Lower leg skin (tissue), 4 donors: ENCODE measurements at regions not wholly inside any gene's neighbourhood (a gene's known extent, or its start where the extent isn't known, plus 50 kb on each side); places are given as distances from the start of the nearest gene placed in this dataset.

Experiments
- DNase-seq, 2 donors: peaks; one replicate each; pipeline ENCODE4 v3.0.0-alpha.2; 2019; ENCODE audit warnings: low spot score in 2 of 2
- H3K4me3 ChIP-seq: fragments of 200-600 bp; sonication (generic); 2 replicates; pipeline ENCODE4 v1.5.1; 2017; ENCODE audit warnings: mild to moderate bottlenecking, low read depth; ENCODE audit not compliant: poor library complexity, severe bottlenecking
- POLR2A ChIP-seq, 2 donors: fragments of 450-650 bp; IDR thresholded peaks; one replicate each; pipeline ENCODE4 v1.6.1; 2016 to 2017; ENCODE audit warnings: antibody characterized with exemption in 2 of 2, mild to moderate bottlenecking in 1 of 2, moderate library complexity in 1 of 2
- WGBS, 2 donors: methylation state at CpG; one replicate each; pipeline ENCODE4 v1.1.5; 2018; 5-methylcytosine and 5-hydroxymethylcytosine counted together
- intact Hi-C: fragments of 100-400 bp; cut with DNase I; formaldehyde crosslinking; loops from one replicate; pipeline ENCODE4 v1.15.0; 2023; ENCODE audit warnings: low total_unique reads
- TF ChIP-seq, protein P1 (sequence below), 3 donors: fragments of 450-650 bp; IDR thresholded peaks; one replicate each; pipeline ENCODE4 v1.5.1; 2016; ENCODE audit warnings: antibody characterized with exemption in 3 of 3, mild to moderate bottlenecking in 3 of 3, moderate library complexity in 2 of 3

GRCh38 chr4:35710343-35710742 is 534.0 kb downstream of the ARAP2 start:
- TF ChIP-seq, protein P1, sequence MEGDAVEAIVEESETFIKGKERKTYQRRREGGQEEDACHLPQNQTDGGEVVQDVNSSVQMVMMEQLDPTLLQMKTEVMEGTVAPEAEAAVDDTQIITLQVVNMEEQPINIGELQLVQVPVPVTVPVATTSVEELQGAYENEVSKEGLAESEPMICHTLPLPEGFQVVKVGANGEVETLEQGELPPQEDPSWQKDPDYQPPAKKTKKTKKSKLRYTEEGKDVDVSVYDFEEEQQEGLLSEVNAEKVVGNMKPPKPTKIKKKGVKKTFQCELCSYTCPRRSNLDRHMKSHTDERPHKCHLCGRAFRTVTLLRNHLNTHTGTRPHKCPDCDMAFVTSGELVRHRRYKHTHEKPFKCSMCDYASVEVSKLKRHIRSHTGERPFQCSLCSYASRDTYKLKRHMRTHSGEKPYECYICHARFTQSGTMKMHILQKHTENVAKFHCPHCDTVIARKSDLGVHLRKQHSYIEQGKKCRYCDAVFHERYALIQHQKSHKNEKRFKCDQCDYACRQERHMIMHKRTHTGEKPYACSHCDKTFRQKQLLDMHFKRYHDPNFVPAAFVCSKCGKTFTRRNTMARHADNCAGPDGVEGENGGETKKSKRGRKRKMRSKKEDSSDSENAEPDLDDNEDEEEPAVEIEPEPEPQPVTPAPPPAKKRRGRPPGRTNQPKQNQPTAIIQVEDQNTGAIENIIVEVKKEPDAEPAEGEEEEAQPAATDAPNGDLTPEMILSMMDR (IDR thresholded peaks at IDR 0.05): no peak
- no peak for TF ChIP-seq POLR2A (IDR thresholded peaks at IDR 0.05)
- no peak overlapping the region for H3K4me3 ChIP-seq
- intact Hi-C loops: no loop called here
- 78 to 82% methylated on average over 3 of the region's 3 CpGs for WGBS, 2 donors
- no peak for DNase-seq

DNA sequence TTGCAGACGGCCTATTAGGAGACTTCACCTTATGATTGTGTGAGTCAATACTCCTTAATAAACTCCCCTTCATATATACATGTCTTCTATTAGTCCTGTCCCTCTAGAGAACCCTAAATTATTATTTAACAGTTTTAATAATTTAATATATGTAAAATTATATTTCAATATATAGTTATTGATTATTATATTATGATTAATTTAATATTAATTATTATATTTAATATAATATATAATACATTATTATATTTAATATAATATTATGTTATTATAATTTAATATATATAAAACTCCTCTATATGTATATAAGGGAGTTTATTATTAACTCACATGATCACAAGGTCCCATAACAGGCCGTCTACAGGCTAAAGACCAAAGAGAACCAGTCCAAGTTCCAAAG is 533.2 kb downstream of the ARAP2 start:
- WGBS, 2 donors: 85 to 92% methylated on average over 2 of the region's 2 CpGs
- TF ChIP-seq, protein P1 (IDR thresholded peaks at IDR 0.05): no peak
- TF ChIP-seq POLR2A (IDR thresholded peaks at IDR 0.05): no peak

DNA sequence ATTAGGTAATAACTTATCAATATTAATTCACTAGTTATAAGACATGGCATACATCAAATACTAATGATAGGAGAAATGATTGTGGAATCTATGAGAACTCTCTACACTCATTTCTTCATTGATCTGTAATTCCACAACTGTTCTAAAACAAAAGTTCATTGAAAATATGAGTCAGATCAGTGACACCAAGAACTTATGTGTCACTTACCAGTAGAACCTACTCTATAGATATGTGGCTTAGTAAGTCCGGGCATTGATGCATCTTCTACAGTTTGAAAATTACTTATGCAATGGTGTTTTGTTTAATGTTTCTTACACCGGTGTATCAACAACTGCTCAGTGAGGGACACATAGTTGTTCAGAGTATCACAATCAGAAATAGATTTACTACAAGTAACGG is 520.3 kb downstream of the ARAP2 start:
- intact Hi-C loops: no loop called here
- TF ChIP-seq POLR2A (IDR thresholded peaks at IDR 0.05): no peak
- TF ChIP-seq, protein P1 (IDR thresholded peaks at IDR 0.05): no peak
- DNase-seq: no peak
- no peak overlapping the region for H3K4me3 ChIP-seq
- 93 to 96% methylated on average over 3 of the region's 3 CpGs for WGBS, 2 donors

More for the DNA sequence above, 533.2 kb downstream of the ARAP2 start:
- intact Hi-C loops: no loop called here
- H3K4me3 ChIP-seq: no peak overlapping the region
- no peak for DNase-seq

- intact Hi-C loops: no loop called here
- TF ChIP-seq, protein P1 (IDR thresholded peaks at IDR 0.05): no peak
- TF ChIP-seq POLR2A (IDR thresholded peaks at IDR 0.05): no peak
- no peak for DNase-seq
- no peak overlapping the region for H3K4me3 ChIP-seq
- WGBS, 2 donors: 81 to 90% methylated on average over 1 of the region's 1 CpG
Measured at GRCh38 chr4:35725131-35725530, 519.2 kb downstream of the ARAP2 start.

GRCh38 chr4:35730414-35730813 is 513.9 kb downstream of the ARAP2 start:
- no peak overlapping the region for H3K4me3 ChIP-seq
- TF ChIP-seq, protein P1 (IDR thresholded peaks at IDR 0.05): no peak
- no peak for TF ChIP-seq POLR2A (IDR thresholded peaks at IDR 0.05)
- no peak for DNase-seq
- intact Hi-C loops: no loop called here
- 87 to 91% methylated on average over 2 of the region's 2 CpGs for WGBS, 2 donors

GRCh38 chr4:35734381-35735098 is 509.8 kb downstream of the ARAP2 start:
- intact Hi-C loops: no loop called here

More at GRCh38 chr4:35734381-35735098, 509.8 kb downstream of the ARAP2 start:
- no peak overlapping the region for H3K4me3 ChIP-seq
- no peak for TF ChIP-seq POLR2A (IDR thresholded peaks at IDR 0.05)
- TF ChIP-seq, protein P1 (IDR thresholded peaks at IDR 0.05): no peak
- WGBS, 2 donors: 70 to 71% methylated on average over 3 of the region's 3 CpGs
- no peak for DNase-seq
